ENCODE measurements at regions not wholly inside any gene's neighbourhood (a gene's known extent, or its start where the extent isn't known, plus 50 kb on each side); places are given as distances from the start of the nearest gene placed in this dataset.
A peak's percentile ranks its signal among the peaks of the same experiment; 100 is the strongest.

GRCh38 chr18:21958707-21959450, 210.5 kb upstream of the GATA6 start:
- no peak overlapping the region for H3K4me3 ChIP-seq (ENCODE audit: insufficient read depth, low read depth, low read length)
- Mint-ChIP-seq H3K4me3 (ENCODE audit: unreplicated experiment) (no peak overlapping the region), H3K36me3 (ENCODE audit: low read depth, unreplicated experiment) (no peaks in the 10 kb centered on the region), H3K4me1 (ENCODE audit: low read depth, unreplicated experiment) (no peaks in the 10 kb centered on the region), H3K27ac (ENCODE audit: unreplicated experiment) (no peak overlapping the region), H3K27me3 (ENCODE audit: low read depth, unreplicated experiment) (peaks cover 9% of the 10 kb centered on the region), H3K9me3 (ENCODE audit: unreplicated experiment) (peaks cover 13% of the 10 kb centered on the region)
- no peak overlapping the region for H3K4me2 ChIP-seq (ENCODE audit: low read length)
- peaks cover 9% of the 10 kb centered on the region for H3K27me3 ChIP-seq (ENCODE audit: insufficient read depth, low read length)
- no peaks in the 10 kb centered on the region for H3K9me3 ChIP-seq (ENCODE audit: insufficient read depth, low read depth, low read length)
- FAIRE-seq = no peak
- no peaks in the 10 kb centered on the region for H4K20me1 ChIP-seq (ENCODE audit: insufficient read depth, low read length)
- H3K36me3 ChIP-seq (ENCODE audit: insufficient read depth, low read length) = no peaks in the 10 kb centered on the region
- no peak overlapping the region for H2AFZ ChIP-seq (ENCODE audit: low read depth, low read length)
- no peak overlapping the region for H3K27ac ChIP-seq (ENCODE audit: low read depth, low read length)
- no peak for DNase-seq (ENCODE audit: low read depth)
- TF ChIP-seq, protein P1, sequence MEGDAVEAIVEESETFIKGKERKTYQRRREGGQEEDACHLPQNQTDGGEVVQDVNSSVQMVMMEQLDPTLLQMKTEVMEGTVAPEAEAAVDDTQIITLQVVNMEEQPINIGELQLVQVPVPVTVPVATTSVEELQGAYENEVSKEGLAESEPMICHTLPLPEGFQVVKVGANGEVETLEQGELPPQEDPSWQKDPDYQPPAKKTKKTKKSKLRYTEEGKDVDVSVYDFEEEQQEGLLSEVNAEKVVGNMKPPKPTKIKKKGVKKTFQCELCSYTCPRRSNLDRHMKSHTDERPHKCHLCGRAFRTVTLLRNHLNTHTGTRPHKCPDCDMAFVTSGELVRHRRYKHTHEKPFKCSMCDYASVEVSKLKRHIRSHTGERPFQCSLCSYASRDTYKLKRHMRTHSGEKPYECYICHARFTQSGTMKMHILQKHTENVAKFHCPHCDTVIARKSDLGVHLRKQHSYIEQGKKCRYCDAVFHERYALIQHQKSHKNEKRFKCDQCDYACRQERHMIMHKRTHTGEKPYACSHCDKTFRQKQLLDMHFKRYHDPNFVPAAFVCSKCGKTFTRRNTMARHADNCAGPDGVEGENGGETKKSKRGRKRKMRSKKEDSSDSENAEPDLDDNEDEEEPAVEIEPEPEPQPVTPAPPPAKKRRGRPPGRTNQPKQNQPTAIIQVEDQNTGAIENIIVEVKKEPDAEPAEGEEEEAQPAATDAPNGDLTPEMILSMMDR (IDR thresholded peaks at IDR 0.05; ENCODE audit: insufficient read depth, low read depth, low read length) = no peak
- no peak for TF ChIP-seq EZH2 (IDR thresholded peaks at IDR 0.05; ENCODE audit: insufficient read depth, low read length)
- H3K79me2 ChIP-seq (ENCODE audit: insufficient read depth, low read length) = no peaks in the 10 kb centered on the region
- H3K4me1 ChIP-seq (ENCODE audit: insufficient read depth, low read length) = no peaks in the 10 kb centered on the region
- H3K9ac ChIP-seq (ENCODE audit: low read length) = no peak overlapping the region

DNA sequence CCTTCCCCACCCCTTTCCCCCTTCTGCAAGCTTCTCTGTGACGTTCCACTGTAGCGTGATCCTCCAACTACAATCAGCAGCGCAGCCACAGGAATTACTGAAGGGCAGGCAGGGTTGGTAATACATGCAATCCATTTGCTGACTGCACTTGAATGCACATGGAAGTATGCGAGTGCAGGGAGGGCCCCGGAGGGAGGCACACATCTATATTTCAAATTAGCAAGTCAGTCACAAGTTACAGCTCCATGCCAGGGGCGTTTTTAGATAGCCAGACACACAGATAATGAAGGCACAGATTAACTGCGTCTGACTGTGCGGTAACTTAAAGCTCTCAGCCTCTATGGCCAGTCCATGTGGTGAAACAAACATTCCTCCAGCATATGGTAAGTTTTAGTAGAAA, 209.2 kb upstream of the GATA6 start:
- H3K36me3 ChIP-seq (ENCODE audit: insufficient read depth, low read length) = no peaks in the 10 kb centered on the region
- Mint-ChIP-seq H3K27ac (ENCODE audit: unreplicated experiment) (no peak overlapping the region), H3K9me3 (ENCODE audit: unreplicated experiment) (peaks cover 7% of the 10 kb centered on the region), H3K4me3 (ENCODE audit: unreplicated experiment) (no peak overlapping the region), H3K4me1 (ENCODE audit: low read depth, unreplicated experiment) (no peaks in the 10 kb centered on the region), H3K27me3 (ENCODE audit: low read depth, unreplicated experiment) (peaks cover 13% of the 10 kb centered on the region), H3K36me3 (ENCODE audit: low read depth, unreplicated experiment) (no peaks in the 10 kb centered on the region)
- no peak overlapping the region for H2AFZ ChIP-seq (ENCODE audit: low read depth, low read length)
- H3K27ac ChIP-seq (ENCODE audit: low read depth, low read length) = no peak overlapping the region
- H3K9ac ChIP-seq (ENCODE audit: low read length) = no peak overlapping the region
- no peak overlapping the region for H3K4me2 ChIP-seq (ENCODE audit: low read length)
- H3K27me3 ChIP-seq (ENCODE audit: insufficient read depth, low read length) = peaks cover 9% of the 10 kb centered on the region
- FAIRE-seq (no peak), DNase-seq (ENCODE audit: low read depth) (peak; percentile 29)
- no peaks in the 10 kb centered on the region for H3K4me1 ChIP-seq (ENCODE audit: insufficient read depth, low read length)
- H3K9me3 ChIP-seq (ENCODE audit: insufficient read depth, low read depth, low read length) = no peaks in the 10 kb centered on the region
- H4K20me1 ChIP-seq (ENCODE audit: insufficient read depth, low read length) = no peaks in the 10 kb centered on the region
- no peak for TF ChIP-seq EZH2 (IDR thresholded peaks at IDR 0.05; ENCODE audit: insufficient read depth, low read length)
- TF ChIP-seq, protein P1 (IDR thresholded peaks at IDR 0.05; ENCODE audit: insufficient read depth, low read depth, low read length) = no peak
- H3K4me3 ChIP-seq (ENCODE audit: insufficient read depth, low read depth, low read length) = no peak overlapping the region
- H3K79me2 ChIP-seq (ENCODE audit: insufficient read depth, low read length) = no peaks in the 10 kb centered on the region

GRCh38 chr18:21963336-21963735, 206.1 kb upstream of the GATA6 start:
- peaks cover 10% of the 10 kb centered on the region for H3K27me3 Mint-ChIP-seq (ENCODE audit: low read depth, unreplicated experiment)
- no peaks in the 10 kb centered on the region for H3K4me1 ChIP-seq (ENCODE audit: insufficient read depth, low read length)
- H3K4me2 ChIP-seq (ENCODE audit: low read length) = no peak overlapping the region
- no peak overlapping the region for H3K9ac ChIP-seq (ENCODE audit: low read length)
- no peak for DNase-seq (ENCODE audit: low read depth)
- H3K36me3 ChIP-seq (ENCODE audit: insufficient read depth, low read length) = no peaks in the 10 kb centered on the region
- no peaks in the 10 kb centered on the region for H4K20me1 ChIP-seq (ENCODE audit: insufficient read depth, low read length)
- no peaks in the 10 kb centered on the region for H3K79me2 ChIP-seq (ENCODE audit: insufficient read depth, low read length)
- H2AFZ ChIP-seq (ENCODE audit: low read depth, low read length) = no peak overlapping the region
- H3K27ac Mint-ChIP-seq (ENCODE audit: unreplicated experiment) = no peak overlapping the region
- no peak overlapping the region for H3K27ac ChIP-seq (ENCODE audit: low read depth, low read length)
- no peak overlapping the region for H3K4me3 Mint-ChIP-seq (ENCODE audit: unreplicated experiment)
- TF ChIP-seq, protein P1 (IDR thresholded peaks at IDR 0.05; ENCODE audit: insufficient read depth, low read depth, low read length) = no peak
- no peak for TF ChIP-seq EZH2 (IDR thresholded peaks at IDR 0.05; ENCODE audit: insufficient read depth, low read length)
- no peaks in the 10 kb centered on the region for H3K9me3 ChIP-seq (ENCODE audit: insufficient read depth, low read depth, low read length)
- H3K27me3 ChIP-seq (ENCODE audit: insufficient read depth, low read length) = peaks cover 9% of the 10 kb centered on the region
- H3K36me3 Mint-ChIP-seq (ENCODE audit: low read depth, unreplicated experiment) = no peaks in the 10 kb centered on the region
- no peak overlapping the region for H3K4me3 ChIP-seq (ENCODE audit: insufficient read depth, low read depth, low read length)
- H3K9me3 Mint-ChIP-seq (ENCODE audit: unreplicated experiment) = peaks cover 2% of the 10 kb centered on the region
- no peaks in the 10 kb centered on the region for H3K4me1 Mint-ChIP-seq (ENCODE audit: low read depth, unreplicated experiment)
- no peak for FAIRE-seq

Data from astrocyte (in vitro differentiated cells and primary cell).